ENCODE measurements at regions not wholly inside any gene's neighbourhood (a gene's known extent, or its start where the extent isn't known, plus 50 kb on each side); places are given as distances from the start of the nearest gene placed in this dataset.
"Not testable (repeated sequence)": the region's sequence is repeated elsewhere in the genome, so short reads cannot be mapped to it uniquely, and the experiment has no call there.

- H3K4me3 ChIP-seq (ENCODE audit: low read length), result no peak overlapping the region
- no peak for DNase-seq (ENCODE audit: low read depth)
- TF ChIP-seq, protein P1, sequence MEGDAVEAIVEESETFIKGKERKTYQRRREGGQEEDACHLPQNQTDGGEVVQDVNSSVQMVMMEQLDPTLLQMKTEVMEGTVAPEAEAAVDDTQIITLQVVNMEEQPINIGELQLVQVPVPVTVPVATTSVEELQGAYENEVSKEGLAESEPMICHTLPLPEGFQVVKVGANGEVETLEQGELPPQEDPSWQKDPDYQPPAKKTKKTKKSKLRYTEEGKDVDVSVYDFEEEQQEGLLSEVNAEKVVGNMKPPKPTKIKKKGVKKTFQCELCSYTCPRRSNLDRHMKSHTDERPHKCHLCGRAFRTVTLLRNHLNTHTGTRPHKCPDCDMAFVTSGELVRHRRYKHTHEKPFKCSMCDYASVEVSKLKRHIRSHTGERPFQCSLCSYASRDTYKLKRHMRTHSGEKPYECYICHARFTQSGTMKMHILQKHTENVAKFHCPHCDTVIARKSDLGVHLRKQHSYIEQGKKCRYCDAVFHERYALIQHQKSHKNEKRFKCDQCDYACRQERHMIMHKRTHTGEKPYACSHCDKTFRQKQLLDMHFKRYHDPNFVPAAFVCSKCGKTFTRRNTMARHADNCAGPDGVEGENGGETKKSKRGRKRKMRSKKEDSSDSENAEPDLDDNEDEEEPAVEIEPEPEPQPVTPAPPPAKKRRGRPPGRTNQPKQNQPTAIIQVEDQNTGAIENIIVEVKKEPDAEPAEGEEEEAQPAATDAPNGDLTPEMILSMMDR (conservative IDR thresholded peaks at IDR 0.05; ENCODE audit: low read length), result no peak
Observed at GRCh38 chr20:60180986-60181385, 222.8 kb downstream of the CDH26 start.

GRCh38 chr20:60186412-60186811 lies 228.2 kb downstream of the CDH26 start:
- no peak overlapping the region for H3K4me3 ChIP-seq (ENCODE audit: low read length)
- DNase-seq (ENCODE audit: low read depth), result no peak
- TF ChIP-seq, protein P1 (conservative IDR thresholded peaks at IDR 0.05; ENCODE audit: low read length), result no peak

GRCh38 chr20:60187683-60188082 lies 229.5 kb downstream of the CDH26 start:
- TF ChIP-seq, protein P1 (conservative IDR thresholded peaks at IDR 0.05; ENCODE audit: low read length), result no peak
- DNase-seq (ENCODE audit: low read depth), result no peak
- H3K4me3 ChIP-seq (ENCODE audit: low read length), result no peak overlapping the region

DNA sequence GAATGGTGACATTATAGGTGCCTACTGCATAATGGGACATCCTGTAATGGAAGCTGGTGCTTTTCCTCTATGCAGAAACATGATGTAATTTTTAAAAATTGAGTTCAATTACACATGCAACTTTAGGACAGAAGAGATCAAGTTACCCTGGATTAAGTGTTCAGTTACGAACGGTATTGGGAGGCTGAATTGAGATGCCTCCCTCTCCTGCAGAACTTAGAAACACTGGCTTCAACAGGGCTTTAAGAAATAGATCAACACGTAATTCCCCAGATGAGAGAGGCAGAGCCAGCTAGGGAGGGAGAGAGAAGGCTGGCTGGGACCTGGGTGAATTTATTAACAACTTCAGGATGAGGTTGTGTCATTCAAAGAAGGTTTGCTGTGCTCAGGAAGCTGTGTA lies 232.8 kb downstream of the CDH26 start:
- no peak for DNase-seq (ENCODE audit: low read depth)
- no peak overlapping the region for H3K4me3 ChIP-seq (ENCODE audit: low read length)
- TF ChIP-seq, protein P1 (conservative IDR thresholded peaks at IDR 0.05; ENCODE audit: low read length), result no peak

DNA sequence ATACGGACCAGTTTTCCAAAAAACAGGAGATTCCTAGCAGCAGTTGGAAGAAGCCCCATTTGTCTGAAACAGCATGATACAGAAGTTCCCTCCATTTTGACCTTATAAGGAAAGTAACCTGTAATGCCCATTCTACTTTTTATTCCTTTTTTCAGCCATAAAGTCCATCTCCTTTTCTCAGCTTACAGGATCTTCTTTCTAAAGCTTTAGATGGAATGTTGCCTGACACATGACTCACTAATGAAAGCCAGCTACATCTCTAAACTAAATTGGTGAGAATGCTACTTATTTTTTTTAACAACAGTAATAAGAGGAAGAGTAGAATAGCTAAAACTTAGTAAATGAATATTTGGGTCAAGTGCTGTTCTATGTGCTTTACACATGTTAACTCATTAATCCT lies 234.1 kb downstream of the CDH26 start:
- H3K4me3 ChIP-seq (ENCODE audit: low read length), result no peak overlapping the region
- DNase-seq (ENCODE audit: low read depth), result peak; percentile 52
- TF ChIP-seq, protein P1 (conservative IDR thresholded peaks at IDR 0.05; ENCODE audit: low read length), result no peak

DNA sequence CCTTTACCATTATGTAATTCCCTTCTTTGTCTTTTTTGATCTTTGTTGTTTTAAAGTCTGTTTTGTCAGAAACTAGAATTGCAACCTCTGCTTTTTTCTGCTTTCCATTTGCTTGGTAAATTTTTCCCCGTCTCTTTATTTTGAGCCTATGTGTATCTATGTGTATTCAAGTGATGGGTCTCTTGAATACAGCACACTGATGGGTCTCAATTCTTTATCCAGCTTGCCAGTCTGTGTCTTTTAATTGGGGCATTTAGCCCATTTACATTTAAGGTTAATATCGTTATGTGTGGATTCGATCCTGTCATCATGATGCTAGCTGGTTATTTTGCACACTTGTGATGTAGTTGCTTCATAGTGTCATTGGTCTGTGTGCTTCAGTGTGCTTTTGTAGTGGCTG lies 240.9 kb downstream of the CDH26 start:
- not testable (repeated sequence) for DNase-seq (ENCODE audit: low read depth); H3K4me3 ChIP-seq (ENCODE audit: low read length)

DNA sequence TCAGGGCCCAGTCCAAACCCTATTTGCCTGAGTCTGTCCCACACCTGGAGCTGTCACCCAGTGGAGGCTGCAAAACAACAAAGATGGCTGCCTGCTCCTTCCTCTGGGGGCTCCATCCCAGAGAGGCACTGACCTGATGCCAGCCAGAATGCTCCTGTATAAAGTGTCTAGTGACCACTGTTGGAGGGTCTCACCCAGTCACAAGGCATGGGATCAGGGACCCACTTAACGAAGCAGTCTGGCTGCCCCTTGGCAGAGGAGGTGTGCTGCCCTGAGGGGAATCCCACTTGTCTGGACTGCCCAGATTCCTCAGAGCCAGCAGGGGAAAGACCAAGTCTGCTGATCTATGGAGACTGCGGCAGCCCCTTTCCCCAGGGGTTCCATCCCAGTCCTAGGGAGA lies 241.6 kb downstream of the CDH26 start:
- TF ChIP-seq, protein P1 (conservative IDR thresholded peaks at IDR 0.05; ENCODE audit: low read length), result no peak
- H3K4me3 ChIP-seq (ENCODE audit: low read length), result no peak overlapping the region
- no peak for DNase-seq (ENCODE audit: low read depth)

DNA sequence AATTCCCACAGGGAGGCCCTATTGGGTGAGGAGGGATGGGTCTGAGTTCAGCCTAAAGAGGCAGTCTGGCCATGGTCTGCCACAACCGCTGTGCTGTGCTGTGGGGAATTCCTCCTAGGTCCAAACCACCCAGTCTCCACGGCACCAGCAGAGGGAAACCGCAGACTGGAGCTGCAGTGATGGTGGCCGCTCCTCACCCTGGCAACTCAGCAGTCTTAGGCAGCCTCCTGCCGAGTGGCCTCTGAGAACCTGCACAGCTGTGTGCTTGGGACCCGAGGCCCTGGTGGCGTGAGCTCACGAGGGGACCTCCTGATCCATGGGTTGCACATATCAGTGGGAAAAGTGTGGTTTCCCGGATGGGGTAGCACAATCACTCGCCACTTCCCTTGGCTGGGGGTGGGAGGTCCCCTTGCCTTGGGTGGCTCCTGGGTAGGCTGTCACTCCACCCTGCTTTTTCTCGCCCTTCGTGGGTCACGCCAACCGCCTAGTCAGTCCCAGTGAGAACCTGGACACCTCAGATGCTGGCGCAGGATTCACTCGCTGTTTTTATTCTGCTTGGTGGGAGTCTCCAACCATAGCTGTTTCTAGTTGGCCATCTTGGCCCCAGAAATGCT lies 242.2 kb downstream of the CDH26 start:
- TF ChIP-seq, protein P1 (conservative IDR thresholded peaks at IDR 0.05; ENCODE audit: low read length), result no peak
- DNase-seq (ENCODE audit: low read depth), result no peak

More for the DNA sequence above, 242.2 kb downstream of the CDH26 start:
- no peak overlapping the region for H3K4me3 ChIP-seq (ENCODE audit: low read length)

Data from AG10803 (cell line).